AG09309 (cell line): ENCODE measurements at regions not wholly inside any gene's neighbourhood (a gene's known extent, or its start where the extent isn't known, plus 50 kb on each side); places are given as distances from the start of the nearest gene placed in this dataset.

Experiments
- DNase-seq: peaks from one replicate; pipeline ENCODE4 v3.0.0-alpha.2; 2010; ENCODE audit warnings: low read depth
- H3K4me3 ChIP-seq: 2 replicates; pipeline ENCODE4 v1.5.1; 2011; ENCODE audit warnings: mild to moderate bottlenecking, low read depth, low read length, moderate library complexity; ENCODE audit not compliant: control insufficient read depth
- CTCF ChIP-seq: IDR thresholded peaks from 2 replicates; pipeline ENCODE4 v1.5.1; 2011; ENCODE audit warnings: mild to moderate bottlenecking, low read depth, low read length, inconsistent platforms; ENCODE audit not compliant: insufficient read depth, control insufficient read depth; ENCODE audit errors: missing control alignments

- DNase-seq = no peak
- no peak for TF ChIP-seq CTCF
- no peak overlapping the region for H3K4me3 ChIP-seq
These were observed 471.3 kb downstream of the PLA2G4A start for GRCh38 chr1:187300081-187300480.

GRCh38 chr1:187306710-187307415 is 478.1 kb downstream of the PLA2G4A start:
- H3K4me3 ChIP-seq = no peak overlapping the region
- DNase-seq = no peak
- no peak for TF ChIP-seq CTCF

GRCh38 chr1:187310038-187310631 is 481.4 kb downstream of the PLA2G4A start:
- no peak overlapping the region for H3K4me3 ChIP-seq
- DNase-seq = no peak
- no peak for TF ChIP-seq CTCF

- no peak for DNase-seq
- no peak for TF ChIP-seq CTCF
- no peak overlapping the region for H3K4me3 ChIP-seq
These were observed 484.4 kb downstream of the PLA2G4A start for GRCh38 chr1:187313115-187313514.

- TF ChIP-seq CTCF = no peak
- no peak overlapping the region for H3K4me3 ChIP-seq
- no peak for DNase-seq
These were observed 497.8 kb downstream of the PLA2G4A start for GRCh38 chr1:187326557-187326956.

GRCh38 chr1:187336441-187337168 is 507.9 kb downstream of the PLA2G4A start:
- no peak for DNase-seq
- TF ChIP-seq CTCF = no peak
- no peak overlapping the region for H3K4me3 ChIP-seq
